GM10266 (cell line): ENCODE measurements at regions not wholly inside any gene's neighbourhood (a gene's known extent, or its start where the extent isn't known, plus 50 kb on each side); places are given as distances from the start of the nearest gene placed in this dataset.

Experiments used
- DNase-seq: peaks from one replicate; pipeline ENCODE4 v3.0.0; 2012; ENCODE audit errors: extremely low spot score
- TF ChIP-seq, protein P1 (sequence below): IDR thresholded peaks from 2 replicates; pipeline ENCODE4 v1.5.1; 2012; ENCODE audit warnings: mild to moderate bottlenecking, low read depth; ENCODE audit not compliant: control insufficient read depth, insufficient read depth; ENCODE audit errors: missing control alignments

DNA sequence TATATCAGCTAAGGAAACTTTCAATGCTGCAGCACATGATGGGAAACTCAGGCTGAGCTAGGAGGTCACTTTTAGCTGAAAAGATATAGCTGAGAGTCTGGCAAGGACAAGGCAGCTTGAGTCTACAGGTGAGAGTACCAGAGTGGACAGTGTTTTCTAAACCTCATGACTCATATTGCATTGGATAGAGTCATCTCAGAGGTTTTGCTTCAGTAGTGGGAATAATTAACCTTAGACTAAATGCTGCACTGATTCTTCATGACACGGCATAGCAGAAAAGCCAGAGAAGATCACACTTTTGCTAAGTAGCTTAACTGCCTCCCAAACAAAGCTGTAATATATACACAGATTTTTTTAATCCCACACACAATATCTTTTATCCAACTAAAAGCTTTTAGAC, 865.0 kb upstream of the CDH2 start:
- TF ChIP-seq, protein P1, sequence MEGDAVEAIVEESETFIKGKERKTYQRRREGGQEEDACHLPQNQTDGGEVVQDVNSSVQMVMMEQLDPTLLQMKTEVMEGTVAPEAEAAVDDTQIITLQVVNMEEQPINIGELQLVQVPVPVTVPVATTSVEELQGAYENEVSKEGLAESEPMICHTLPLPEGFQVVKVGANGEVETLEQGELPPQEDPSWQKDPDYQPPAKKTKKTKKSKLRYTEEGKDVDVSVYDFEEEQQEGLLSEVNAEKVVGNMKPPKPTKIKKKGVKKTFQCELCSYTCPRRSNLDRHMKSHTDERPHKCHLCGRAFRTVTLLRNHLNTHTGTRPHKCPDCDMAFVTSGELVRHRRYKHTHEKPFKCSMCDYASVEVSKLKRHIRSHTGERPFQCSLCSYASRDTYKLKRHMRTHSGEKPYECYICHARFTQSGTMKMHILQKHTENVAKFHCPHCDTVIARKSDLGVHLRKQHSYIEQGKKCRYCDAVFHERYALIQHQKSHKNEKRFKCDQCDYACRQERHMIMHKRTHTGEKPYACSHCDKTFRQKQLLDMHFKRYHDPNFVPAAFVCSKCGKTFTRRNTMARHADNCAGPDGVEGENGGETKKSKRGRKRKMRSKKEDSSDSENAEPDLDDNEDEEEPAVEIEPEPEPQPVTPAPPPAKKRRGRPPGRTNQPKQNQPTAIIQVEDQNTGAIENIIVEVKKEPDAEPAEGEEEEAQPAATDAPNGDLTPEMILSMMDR: no peak
- DNase-seq: no peak

- no peak for DNase-seq
- TF ChIP-seq, protein P1: no peak
Measured at GRCh38 chr18:29034113-29034856, 857.4 kb upstream of the CDH2 start.

- TF ChIP-seq, protein P1: no peak
- DNase-seq: no peak
Measured at GRCh38 chr18:29028560-29028959, 851.6 kb upstream of the CDH2 start.

DNA sequence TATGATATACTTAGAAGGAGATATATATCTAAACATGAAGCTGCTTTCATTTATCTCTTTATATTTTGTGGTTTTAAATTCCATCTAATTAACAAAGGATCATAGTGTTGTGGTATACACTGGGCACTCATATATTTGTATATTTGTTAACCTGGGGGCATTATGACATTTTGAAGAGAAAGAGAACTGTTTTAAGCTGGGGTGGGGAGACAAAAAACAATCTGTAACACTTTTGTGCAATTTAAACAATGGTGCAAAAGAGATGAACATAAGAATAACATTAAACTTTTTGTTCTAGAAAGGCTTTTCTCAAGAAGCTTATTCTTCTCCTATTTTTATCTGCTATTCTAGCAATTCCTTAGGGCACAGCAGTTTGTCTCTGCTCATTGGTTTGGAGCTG, 842.0 kb upstream of the CDH2 start:
- no peak for DNase-seq

GRCh38 chr18:29012883-29013465, 836.0 kb upstream of the CDH2 start:
- DNase-seq: no peak
- TF ChIP-seq, protein P1: no peak

More for the DNA sequence above, 842.0 kb upstream of the CDH2 start:
- TF ChIP-seq, protein P1: no peak

DNA sequence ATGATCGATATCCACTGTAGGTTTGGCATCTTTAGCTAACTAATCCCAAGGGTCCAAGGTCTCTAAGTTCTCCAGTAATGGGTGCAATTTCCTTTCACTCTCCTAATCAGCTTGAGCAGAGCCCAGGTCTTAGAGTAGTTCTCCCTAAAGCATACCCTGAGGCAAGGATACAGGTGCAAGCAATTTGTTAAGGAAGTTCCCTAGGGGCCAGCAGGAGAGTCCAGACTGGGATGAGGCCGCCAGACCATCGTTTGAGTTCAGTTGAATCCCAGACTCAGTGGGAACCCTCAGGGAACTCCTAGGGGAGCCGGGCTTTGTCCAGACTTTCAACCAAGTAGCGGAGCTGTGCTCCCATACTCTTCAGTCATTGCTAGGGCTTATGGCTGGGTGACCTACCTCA, 835.4 kb upstream of the CDH2 start:
- TF ChIP-seq, protein P1: no peak
- no peak for DNase-seq

- DNase-seq: no peak
- TF ChIP-seq, protein P1: no peak
Measured at GRCh38 chr18:29009250-29009803, 832.4 kb upstream of the CDH2 start.
